Liver (tissue), 3 donors: ENCODE measurements at regions not wholly inside any gene's neighbourhood (a gene's known extent, or its start where the extent isn't known, plus 50 kb on each side); places are given as distances from the start of the nearest gene placed in this dataset.

Experiments used
- GABPA ChIP-seq, 2 donors: IDR thresholded peaks in 1 of 2; conservative IDR thresholded peaks in 1 of 2; 2 replicates each; pipeline ENCODE4 v1.6.1; 2016; ENCODE audit warnings: antibody characterized with exemption in 2 of 2, mild to moderate bottlenecking in 1 of 2, moderate library complexity in 1 of 2
- JUND ChIP-seq, 2 donors: IDR thresholded peaks; 2 replicates each; pipeline ENCODE4 v1.6.1; 2016; ENCODE audit warnings: antibody characterized with exemption in 2 of 2
- SP1 ChIP-seq: IDR thresholded peaks from 2 replicates; pipeline ENCODE4 v1.6.1; 2018; ENCODE audit warnings: antibody characterized with exemption, mild to moderate bottlenecking
- TAF1 ChIP-seq: conservative IDR thresholded peaks from 2 replicates; pipeline ENCODE4 v1.6.1; 2016; ENCODE audit warnings: antibody characterized with exemption, mild to moderate bottlenecking
- YY1 ChIP-seq: IDR thresholded peaks from 2 replicates; pipeline ENCODE4 v1.6.1; 2016; ENCODE audit warnings: antibody characterized with exemption, mild to moderate bottlenecking
- TF ChIP-seq, protein P1 (sequence below): fragments of 150-350 bp; IDR thresholded peaks from 2 replicates; pipeline ENCODE4 v1.5.1; 2017; ENCODE audit warnings: improper control_type of control experiment, low read depth, low read length; ENCODE audit not compliant: missing input control
- donor health status: healthy.
- donor health status: healthy.

DNA sequence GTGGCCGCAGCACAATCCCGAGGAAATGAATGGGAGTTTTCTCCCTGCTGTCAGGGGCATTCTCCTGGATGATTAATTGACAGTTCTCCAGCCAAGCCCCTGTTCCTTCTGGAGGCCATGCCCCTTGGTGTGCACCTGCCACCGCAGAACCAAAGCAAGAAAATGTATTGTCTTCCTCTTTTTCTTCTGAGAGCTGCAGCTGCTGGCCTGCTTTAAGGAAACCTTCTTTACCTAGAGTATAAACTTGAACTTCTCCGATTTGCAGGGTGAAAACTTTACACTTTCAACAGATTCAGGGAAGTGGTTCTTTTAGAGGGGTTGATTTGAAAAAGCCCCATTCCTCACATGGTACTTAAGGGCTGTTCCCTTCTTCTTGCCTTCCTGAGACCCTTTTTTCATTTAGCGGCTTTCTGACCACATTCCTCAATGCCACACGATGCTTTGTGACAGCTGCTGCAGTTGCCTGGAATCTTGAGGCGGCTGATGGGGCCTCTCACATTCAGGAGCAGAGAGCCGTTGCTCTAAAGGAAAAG, 402.8 kb downstream of the TXNL1 start:
- no peak for TF ChIP-seq TAF1
- TF ChIP-seq, protein P1, sequence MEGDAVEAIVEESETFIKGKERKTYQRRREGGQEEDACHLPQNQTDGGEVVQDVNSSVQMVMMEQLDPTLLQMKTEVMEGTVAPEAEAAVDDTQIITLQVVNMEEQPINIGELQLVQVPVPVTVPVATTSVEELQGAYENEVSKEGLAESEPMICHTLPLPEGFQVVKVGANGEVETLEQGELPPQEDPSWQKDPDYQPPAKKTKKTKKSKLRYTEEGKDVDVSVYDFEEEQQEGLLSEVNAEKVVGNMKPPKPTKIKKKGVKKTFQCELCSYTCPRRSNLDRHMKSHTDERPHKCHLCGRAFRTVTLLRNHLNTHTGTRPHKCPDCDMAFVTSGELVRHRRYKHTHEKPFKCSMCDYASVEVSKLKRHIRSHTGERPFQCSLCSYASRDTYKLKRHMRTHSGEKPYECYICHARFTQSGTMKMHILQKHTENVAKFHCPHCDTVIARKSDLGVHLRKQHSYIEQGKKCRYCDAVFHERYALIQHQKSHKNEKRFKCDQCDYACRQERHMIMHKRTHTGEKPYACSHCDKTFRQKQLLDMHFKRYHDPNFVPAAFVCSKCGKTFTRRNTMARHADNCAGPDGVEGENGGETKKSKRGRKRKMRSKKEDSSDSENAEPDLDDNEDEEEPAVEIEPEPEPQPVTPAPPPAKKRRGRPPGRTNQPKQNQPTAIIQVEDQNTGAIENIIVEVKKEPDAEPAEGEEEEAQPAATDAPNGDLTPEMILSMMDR: no peak
- no peak for TF ChIP-seq JUND (IDR thresholded peaks at IDR 0.05)
- no peak for TF ChIP-seq GABPA (IDR thresholded peaks at IDR 0.05 in 1 of 2, conservative IDR thresholded peaks at IDR 0.05 in 1 of 2)
- TF ChIP-seq YY1: no peak
- no peak for TF ChIP-seq SP1
